GM21390 (cell line): ENCODE measurements at regions not wholly inside any gene's neighbourhood (a gene's known extent, or its start where the extent isn't known, plus 50 kb on each side); places are given as distances from the start of the nearest gene placed in this dataset.
"Not testable (repeated sequence)": the region's sequence is repeated elsewhere in the genome, so short reads cannot be mapped to it uniquely, and the experiment has no call there.

ENCODE experiments used
- ATAC-seq: cut with Tn5 transposase; IDR thresholded peaks from one replicate; pipeline ENCODE4 v1.9.1; 2021; ENCODE audit not compliant: unreplicated experiment

DNA sequence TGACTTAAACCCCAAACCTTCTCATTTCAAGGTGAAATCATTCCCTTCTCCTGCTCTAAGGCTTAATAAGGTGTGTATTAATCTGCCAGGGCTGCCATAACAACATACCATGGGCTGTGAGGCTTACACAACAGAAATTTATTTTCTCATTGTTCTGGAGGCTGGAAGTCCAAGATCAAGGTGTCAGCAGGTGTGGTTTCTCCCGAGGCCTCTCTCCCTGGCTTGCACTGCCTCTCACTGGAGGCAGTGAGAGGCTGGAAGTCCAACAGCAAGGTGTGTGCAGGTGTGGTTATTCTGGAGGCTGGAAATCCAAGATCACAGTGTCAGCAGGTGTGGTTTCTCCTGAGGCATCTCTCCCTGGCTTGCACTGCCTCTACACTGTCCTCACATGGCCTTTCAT lies 280.3 kb upstream of the TUT7 start:
- ATAC-seq: no peak

DNA sequence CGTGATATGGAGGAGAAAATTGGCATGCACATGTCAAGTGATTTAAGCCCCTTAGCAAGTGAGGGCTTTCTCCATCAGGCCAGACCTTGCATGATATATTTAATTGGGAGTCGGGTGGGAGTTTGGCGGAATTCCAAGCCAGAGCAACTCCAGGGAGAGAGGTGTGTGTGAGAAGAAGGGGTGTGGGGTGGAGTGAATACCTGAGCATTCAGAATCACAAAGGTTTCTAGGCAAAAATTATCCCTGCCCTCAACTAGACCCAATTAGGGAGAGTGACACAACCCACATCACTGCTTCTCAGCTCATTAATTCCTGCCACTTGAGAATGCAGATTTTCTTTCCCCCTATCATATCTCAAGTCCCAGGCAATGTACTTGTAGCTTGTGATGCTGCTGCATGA lies 279.7 kb upstream of the TUT7 start:
- ATAC-seq: no peak

- no peak for ATAC-seq
These were observed 278.3 kb upstream of the TUT7 start for GRCh38 chr9:86632537-86632936.

DNA sequence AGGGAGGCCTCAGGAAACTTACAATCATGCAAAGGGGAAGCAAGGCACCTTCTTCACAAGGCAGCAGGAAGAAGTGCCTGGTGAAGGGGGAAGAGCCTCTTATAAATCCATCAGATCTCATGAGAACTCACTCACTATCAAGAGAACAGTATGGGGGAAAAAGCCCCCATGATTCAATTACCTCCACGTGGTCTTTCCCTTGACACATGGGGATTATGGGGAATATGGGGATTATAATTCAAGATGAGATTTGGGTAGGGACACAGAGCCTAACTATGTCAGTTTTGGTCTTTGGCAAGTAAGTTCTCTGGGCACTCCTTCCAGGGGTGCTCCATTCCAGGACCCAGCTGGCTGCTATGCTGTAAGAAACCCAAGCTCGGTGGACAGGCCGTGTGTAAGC lies 275.3 kb upstream of the TUT7 start:
- ATAC-seq: no peak

DNA sequence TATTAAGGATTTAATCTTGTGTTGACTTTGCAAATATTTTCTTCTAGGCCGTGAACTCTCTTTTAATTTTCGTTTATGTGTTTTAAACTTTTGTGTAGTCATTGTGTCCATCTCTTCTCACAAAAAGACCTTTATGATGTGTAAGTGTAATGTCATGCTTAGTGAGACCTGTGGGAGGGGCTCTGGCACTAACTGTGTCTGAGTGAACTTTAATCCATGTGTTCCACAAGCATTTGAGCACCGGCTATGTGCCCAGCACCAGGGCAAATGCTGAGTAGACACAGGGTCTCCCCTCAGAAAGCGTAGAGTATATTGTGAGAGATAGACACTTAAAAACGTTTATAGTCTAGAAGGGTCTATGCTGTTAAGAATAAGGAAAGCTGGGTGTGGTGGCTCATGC lies 272.6 kb upstream of the TUT7 start:
- no peak for ATAC-seq

- ATAC-seq: no peak
These were observed 270.4 kb upstream of the TUT7 start for GRCh38 chr9:86624630-86625029.

DNA sequence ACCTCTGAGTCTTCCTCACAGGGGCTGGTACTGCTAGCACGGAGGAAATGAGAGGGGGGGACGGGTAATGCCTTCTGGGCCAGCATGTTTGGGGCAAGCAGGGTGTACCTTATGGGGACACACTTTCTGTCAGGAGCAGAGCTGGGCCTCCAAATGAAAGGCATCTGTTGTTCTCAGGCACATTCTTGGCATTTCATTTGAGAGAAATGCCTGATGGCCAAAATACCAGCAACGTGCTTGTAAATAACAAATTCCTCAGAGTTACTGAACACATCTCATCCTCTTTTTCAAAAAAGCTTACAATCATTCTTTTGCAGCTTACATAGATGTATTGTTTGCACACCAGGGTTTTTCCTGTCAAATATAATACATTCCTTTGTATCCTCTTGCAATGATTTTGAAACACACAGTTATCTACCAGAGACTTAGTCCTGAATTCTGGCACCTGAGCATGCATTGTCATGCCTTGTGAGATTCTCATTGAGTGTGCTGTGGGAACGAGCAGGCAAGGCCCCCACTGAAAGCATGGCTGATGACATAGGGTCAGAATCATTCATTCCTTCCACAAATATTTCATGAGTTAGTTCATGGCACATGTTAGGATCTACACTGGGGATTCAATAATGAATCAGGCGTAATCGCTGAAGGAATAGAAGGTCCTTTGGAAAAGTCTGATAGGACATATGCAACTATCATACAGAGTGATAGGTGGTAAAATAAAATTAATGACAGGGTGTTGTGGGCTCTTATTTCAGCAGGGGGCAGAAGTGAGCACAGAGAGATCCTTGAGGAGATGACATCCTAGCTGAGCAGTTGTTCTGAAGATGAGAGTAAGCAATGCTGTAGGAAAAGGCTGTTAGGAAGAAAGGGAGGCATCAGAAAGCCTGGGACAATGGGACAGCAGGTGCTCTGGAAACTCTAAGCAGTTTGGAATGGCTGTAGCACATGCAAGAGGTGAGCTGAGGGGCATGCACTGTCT lies 260.9 kb upstream of the TUT7 start:
- no peak for ATAC-seq

- no peak for ATAC-seq
These were observed 259.7 kb upstream of the TUT7 start for GRCh38 chr9:86613943-86614342.

GRCh38 chr9:86611534-86611933 lies 257.3 kb upstream of the TUT7 start:
- ATAC-seq: not testable (repeated sequence)

DNA sequence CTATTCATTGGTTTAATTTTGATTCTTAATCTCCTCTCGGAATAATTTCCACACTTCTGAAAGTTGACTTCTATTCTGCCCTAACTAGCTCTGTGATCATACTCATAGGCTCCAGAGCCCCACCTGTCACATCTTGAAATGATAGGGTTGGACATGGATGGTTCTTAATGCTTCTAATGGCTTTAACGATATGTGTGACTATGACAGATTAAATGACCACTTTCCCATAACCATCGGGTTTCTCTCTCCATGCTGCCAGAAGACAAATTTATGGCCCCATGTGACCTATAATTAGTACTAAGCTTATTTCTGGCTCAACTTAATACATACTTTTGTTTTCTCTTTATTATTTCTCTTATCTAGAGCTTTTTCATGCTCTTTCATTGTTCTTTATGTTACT lies 251.1 kb upstream of the TUT7 start:
- no peak for ATAC-seq

- ATAC-seq: no peak
These were observed 250.5 kb upstream of the TUT7 start for GRCh38 chr9:86604741-86605140.

DNA sequence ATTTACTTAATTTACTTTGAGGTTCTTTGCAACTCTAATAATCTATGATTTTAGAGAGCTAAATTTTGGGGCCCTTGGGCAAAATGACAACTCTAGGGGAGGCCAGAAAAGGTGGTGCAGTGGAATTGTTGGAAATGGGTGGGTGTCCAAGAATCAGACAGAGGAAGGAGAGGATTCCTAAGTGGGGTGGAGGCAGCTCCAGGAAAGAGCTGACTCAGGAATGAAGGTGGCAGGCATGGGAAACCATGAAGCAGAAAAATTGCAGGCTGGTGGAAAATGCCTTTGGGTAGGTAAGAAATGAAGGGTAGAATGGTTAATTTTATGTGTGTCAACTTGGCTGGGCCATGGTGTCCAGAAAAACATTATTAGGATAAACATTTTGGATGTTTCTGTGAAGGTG lies 248.5 kb upstream of the TUT7 start:
- ATAC-seq: no peak

DNA sequence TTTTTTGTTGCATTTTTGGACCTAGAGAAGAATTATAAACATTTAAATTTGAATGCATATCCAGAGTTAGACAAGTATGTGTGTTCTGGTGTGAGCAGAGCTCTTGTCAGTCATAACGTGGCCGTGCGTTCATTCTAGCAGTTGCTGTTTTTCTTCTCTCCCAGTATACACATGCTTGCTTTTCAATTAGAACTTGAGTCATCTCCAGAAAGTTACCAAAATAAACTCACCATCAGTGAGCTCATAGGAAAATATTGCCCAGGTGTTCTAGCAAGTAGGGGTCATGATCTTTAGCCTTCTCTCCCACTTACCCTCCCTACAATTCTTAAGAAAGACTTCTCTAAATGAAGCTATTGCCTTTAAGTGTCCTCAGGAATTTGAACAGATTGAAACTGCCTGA lies 247.5 kb upstream of the TUT7 start:
- no peak for ATAC-seq

GRCh38 chr9:86600977-86601376 lies 246.8 kb upstream of the TUT7 start:
- ATAC-seq: no peak

DNA sequence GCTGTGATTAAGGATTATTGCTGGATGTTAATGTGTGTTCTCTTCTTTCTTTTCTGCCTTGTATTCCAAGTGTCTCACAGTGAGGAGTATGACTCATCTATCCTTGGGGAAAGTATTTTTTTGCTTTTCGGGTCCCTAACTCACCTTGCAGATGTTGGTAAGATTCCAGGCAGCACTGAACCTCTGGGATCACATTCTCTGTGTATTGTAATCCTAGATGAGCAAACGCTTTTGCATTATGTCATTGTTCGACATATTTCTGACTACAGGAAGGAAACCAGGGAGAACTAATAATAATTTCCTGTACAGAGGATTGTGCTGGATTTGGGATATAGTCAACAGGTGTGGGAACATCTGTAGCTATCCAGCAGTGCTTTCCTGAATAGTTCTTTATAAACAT lies 246.1 kb upstream of the TUT7 start:
- no peak for ATAC-seq

DNA sequence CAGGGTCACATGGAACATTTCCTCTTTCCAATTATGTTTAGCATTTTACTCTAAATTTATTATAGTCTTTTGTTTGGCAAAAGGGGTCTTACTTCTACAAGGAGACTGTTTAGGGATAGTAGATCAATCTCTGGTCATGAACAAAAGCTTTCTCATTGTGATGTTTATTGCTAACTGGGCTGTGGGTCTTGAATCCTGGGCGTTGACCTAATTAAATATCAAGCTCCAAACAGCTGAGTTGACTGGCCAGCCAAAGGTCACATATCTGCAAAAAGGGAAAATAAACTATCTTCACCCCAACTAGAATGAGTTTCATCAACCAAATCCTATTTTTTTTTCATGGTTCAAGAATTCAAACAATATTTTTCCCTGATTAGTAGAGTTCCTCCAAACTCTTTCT lies 245.4 kb upstream of the TUT7 start:
- no peak for ATAC-seq

- no peak for ATAC-seq
These were observed 244.4 kb upstream of the TUT7 start for GRCh38 chr9:86598411-86599239.

- ATAC-seq: no peak
These were observed 240.5 kb upstream of the TUT7 start for GRCh38 chr9:86594724-86595123.

DNA sequence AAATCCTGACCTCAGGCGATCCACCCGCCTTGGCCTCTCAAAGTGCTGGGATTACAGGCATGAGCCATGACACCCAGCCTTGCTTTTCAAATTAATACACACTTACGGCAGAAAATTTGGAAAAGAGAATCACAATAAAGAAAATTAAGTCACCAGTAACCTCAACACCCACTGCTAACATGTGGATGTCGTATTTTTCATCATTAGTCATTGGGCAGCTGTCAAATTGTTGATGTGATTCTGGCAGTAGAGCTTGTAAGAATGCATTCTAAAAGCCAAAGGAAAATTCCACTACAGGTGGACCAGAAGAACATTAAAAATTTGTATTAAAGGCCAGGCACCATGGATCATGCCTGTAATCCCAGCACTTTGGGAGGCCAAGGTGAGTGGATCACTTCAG lies 237.3 kb upstream of the TUT7 start:
- no peak for ATAC-seq

- ATAC-seq: no peak
These were observed 235.5 kb upstream of the TUT7 start for GRCh38 chr9:86589730-86590129.

DNA sequence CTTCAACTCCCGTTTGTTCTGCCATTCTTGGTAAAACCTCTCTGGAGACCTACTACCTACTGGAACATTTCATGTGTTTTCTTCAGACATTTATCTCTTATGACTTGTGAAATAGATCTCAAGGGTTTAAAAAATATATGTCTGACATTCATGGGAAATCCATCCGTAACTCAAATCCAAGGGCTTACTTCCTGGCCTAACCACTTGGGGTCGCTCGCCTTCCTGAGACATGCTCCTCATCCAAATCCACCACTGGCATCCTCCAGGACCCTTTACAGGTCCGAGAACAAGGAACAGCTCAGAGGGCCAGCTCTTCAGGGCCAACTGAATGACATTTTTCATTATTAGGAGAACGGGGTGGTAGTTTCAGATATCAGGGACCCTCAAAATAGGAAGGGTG lies 235.1 kb upstream of the TUT7 start:
- no peak for ATAC-seq

- no peak for ATAC-seq
These were observed 231.9 kb upstream of the TUT7 start for GRCh38 chr9:86586144-86586494.
